ENCODE measurements at regions not wholly inside any gene's neighbourhood (a gene's known extent, or its start where the extent isn't known, plus 50 kb on each side); places are given as distances from the start of the nearest gene placed in this dataset.
"Not testable (repeated sequence)": the region's sequence is repeated elsewhere in the genome, so short reads cannot be mapped to it uniquely, and the experiment has no call there.

- H3K9ac ChIP-seq (ENCODE audit: low read depth in 1 of 2, low read length in 2 of 2), result no peak overlapping the region
- no peak overlapping the region for H3K4me3 ChIP-seq (ENCODE audit: low read length in 2 of 2)
- H3K4me1 ChIP-seq (ENCODE audit: control insufficient read depth in 2 of 2, insufficient read depth in 2 of 2, low read length in 2 of 2), result no peaks in the 10 kb centered on the region
- H3K27me3 ChIP-seq (ENCODE audit: control insufficient read depth in 2 of 2, insufficient read depth in 2 of 2, low read length in 2 of 2), result no peaks in the 10 kb centered on the region
- no peak overlapping the region for H3K27ac ChIP-seq (ENCODE audit: low read depth in 2 of 2, low read length in 2 of 2)
- no peaks in the 10 kb centered on the region for H3K9me3 ChIP-seq (ENCODE audit: control insufficient read depth in 2 of 2, low read length in 2 of 2)
- no peaks in the 10 kb centered on the region for H3K36me3 ChIP-seq (ENCODE audit: control insufficient read depth in 2 of 2, insufficient read depth in 2 of 2, low read length in 2 of 2)
These were observed 355.1 kb downstream of the SMOC2 start for GRCh38 chr6:168796106-168796505.

- H3K9ac ChIP-seq (ENCODE audit: low read depth in 1 of 2, low read length in 2 of 2); H3K9me3 ChIP-seq (ENCODE audit: control insufficient read depth in 2 of 2, low read length in 2 of 2); H3K36me3 ChIP-seq (ENCODE audit: control insufficient read depth in 2 of 2, insufficient read depth in 2 of 2, low read length in 2 of 2); H3K4me1 ChIP-seq (ENCODE audit: control insufficient read depth in 2 of 2, insufficient read depth in 2 of 2, low read length in 2 of 2); H3K27me3 ChIP-seq (ENCODE audit: control insufficient read depth in 2 of 2, insufficient read depth in 2 of 2, low read length in 2 of 2); H3K27ac ChIP-seq (ENCODE audit: low read depth in 2 of 2, low read length in 2 of 2); H3K4me3 ChIP-seq (ENCODE audit: low read length in 2 of 2): not testable (repeated sequence)
These were observed 354.6 kb downstream of the SMOC2 start for GRCh38 chr6:168795611-168796010.

GRCh38 chr6:168794491-168794890 is 353.5 kb downstream of the SMOC2 start:
- H3K27me3 ChIP-seq (ENCODE audit: control insufficient read depth in 2 of 2, insufficient read depth in 2 of 2, low read length in 2 of 2), result no peaks in the 10 kb centered on the region
- H3K36me3 ChIP-seq (ENCODE audit: control insufficient read depth in 2 of 2, insufficient read depth in 2 of 2, low read length in 2 of 2), result no peaks in the 10 kb centered on the region
- no peaks in the 10 kb centered on the region for H3K4me1 ChIP-seq (ENCODE audit: control insufficient read depth in 2 of 2, insufficient read depth in 2 of 2, low read length in 2 of 2)
- H3K4me3 ChIP-seq (ENCODE audit: low read length in 2 of 2), result no peak overlapping the region
- H3K27ac ChIP-seq (ENCODE audit: low read depth in 2 of 2, low read length in 2 of 2), result no peak overlapping the region
- no peak overlapping the region for H3K9ac ChIP-seq (ENCODE audit: low read depth in 1 of 2, low read length in 2 of 2)
- no peaks in the 10 kb centered on the region for H3K9me3 ChIP-seq (ENCODE audit: control insufficient read depth in 2 of 2, low read length in 2 of 2)

- Histone ChIP-seq H3K4me3 (ENCODE audit: low read length in 2 of 2) (no peak overlapping the region), H3K4me1 (ENCODE audit: control insufficient read depth in 2 of 2, insufficient read depth in 2 of 2, low read length in 2 of 2) (no peaks in the 10 kb centered on the region), H3K27ac (ENCODE audit: low read depth in 2 of 2, low read length in 2 of 2) (no peak overlapping the region), H3K36me3 (ENCODE audit: control insufficient read depth in 2 of 2, insufficient read depth in 2 of 2, low read length in 2 of 2) (no peaks in the 10 kb centered on the region), H3K9ac (ENCODE audit: low read depth in 1 of 2, low read length in 2 of 2) (no peak overlapping the region), H3K9me3 (ENCODE audit: control insufficient read depth in 2 of 2, low read length in 2 of 2) (no peaks in the 10 kb centered on the region), H3K27me3 (ENCODE audit: control insufficient read depth in 2 of 2, insufficient read depth in 2 of 2, low read length in 2 of 2) (no peaks in the 10 kb centered on the region)
These were observed 352.7 kb downstream of the SMOC2 start for GRCh38 chr6:168793649-168794048.

- Histone ChIP-seq H3K27me3 (ENCODE audit: control insufficient read depth in 2 of 2, insufficient read depth in 2 of 2, low read length in 2 of 2) (no peaks in the 10 kb centered on the region), H3K4me3 (ENCODE audit: low read length in 2 of 2) (no peak overlapping the region), H3K36me3 (ENCODE audit: control insufficient read depth in 2 of 2, insufficient read depth in 2 of 2, low read length in 2 of 2) (no peaks in the 10 kb centered on the region), H3K9me3 (ENCODE audit: control insufficient read depth in 2 of 2, low read length in 2 of 2) (no peaks in the 10 kb centered on the region), H3K9ac (ENCODE audit: low read depth in 1 of 2, low read length in 2 of 2) (no peak overlapping the region), H3K4me1 (ENCODE audit: control insufficient read depth in 2 of 2, insufficient read depth in 2 of 2, low read length in 2 of 2) (no peaks in the 10 kb centered on the region), H3K27ac (ENCODE audit: low read depth in 2 of 2, low read length in 2 of 2) (no peak overlapping the region)
These were observed 350.9 kb downstream of the SMOC2 start for GRCh38 chr6:168791917-168792316.

GRCh38 chr6:168789699-168790098 is 348.7 kb downstream of the SMOC2 start:
- no peak overlapping the region for H3K4me3 ChIP-seq (ENCODE audit: low read length in 2 of 2)
- no peaks in the 10 kb centered on the region for H3K4me1 ChIP-seq (ENCODE audit: control insufficient read depth in 2 of 2, insufficient read depth in 2 of 2, low read length in 2 of 2)
- H3K27me3 ChIP-seq (ENCODE audit: control insufficient read depth in 2 of 2, insufficient read depth in 2 of 2, low read length in 2 of 2), result no peaks in the 10 kb centered on the region
- no peaks in the 10 kb centered on the region for H3K9me3 ChIP-seq (ENCODE audit: control insufficient read depth in 2 of 2, low read length in 2 of 2)
- H3K36me3 ChIP-seq (ENCODE audit: control insufficient read depth in 2 of 2, insufficient read depth in 2 of 2, low read length in 2 of 2), result no peaks in the 10 kb centered on the region
- no peak overlapping the region for H3K27ac ChIP-seq (ENCODE audit: low read depth in 2 of 2, low read length in 2 of 2)
- H3K9ac ChIP-seq (ENCODE audit: low read depth in 1 of 2, low read length in 2 of 2), result no peak overlapping the region

- no peaks in the 10 kb centered on the region for H3K36me3 ChIP-seq (ENCODE audit: control insufficient read depth in 2 of 2, insufficient read depth in 2 of 2, low read length in 2 of 2)
- H3K4me1 ChIP-seq (ENCODE audit: control insufficient read depth in 2 of 2, insufficient read depth in 2 of 2, low read length in 2 of 2), result no peaks in the 10 kb centered on the region
- no peaks in the 10 kb centered on the region for H3K27me3 ChIP-seq (ENCODE audit: control insufficient read depth in 2 of 2, insufficient read depth in 2 of 2, low read length in 2 of 2)
- H3K4me3 ChIP-seq (ENCODE audit: low read length in 2 of 2), result no peak overlapping the region
- H3K9me3 ChIP-seq (ENCODE audit: control insufficient read depth in 2 of 2, low read length in 2 of 2), result no peaks in the 10 kb centered on the region
- H3K9ac ChIP-seq (ENCODE audit: low read depth in 1 of 2, low read length in 2 of 2), result no peak overlapping the region
- no peak overlapping the region for H3K27ac ChIP-seq (ENCODE audit: low read depth in 2 of 2, low read length in 2 of 2)
These were observed 344.9 kb downstream of the SMOC2 start for GRCh38 chr6:168785720-168786511.

GRCh38 chr6:168784426-168784825 is 343.4 kb downstream of the SMOC2 start:
- no peak overlapping the region for H3K27ac ChIP-seq (ENCODE audit: low read depth in 2 of 2, low read length in 2 of 2)
- H3K27me3 ChIP-seq (ENCODE audit: control insufficient read depth in 2 of 2, insufficient read depth in 2 of 2, low read length in 2 of 2), result no peaks in the 10 kb centered on the region
- H3K36me3 ChIP-seq (ENCODE audit: control insufficient read depth in 2 of 2, insufficient read depth in 2 of 2, low read length in 2 of 2), result no peaks in the 10 kb centered on the region
- H3K9me3 ChIP-seq (ENCODE audit: control insufficient read depth in 2 of 2, low read length in 2 of 2), result no peaks in the 10 kb centered on the region
- no peak overlapping the region for H3K9ac ChIP-seq (ENCODE audit: low read depth in 1 of 2, low read length in 2 of 2)
- H3K4me1 ChIP-seq (ENCODE audit: control insufficient read depth in 2 of 2, insufficient read depth in 2 of 2, low read length in 2 of 2), result no peaks in the 10 kb centered on the region
- no peak overlapping the region for H3K4me3 ChIP-seq (ENCODE audit: low read length in 2 of 2)

GRCh38 chr6:168783720-168784119 is 342.7 kb downstream of the SMOC2 start:
- Histone ChIP-seq H3K9me3 (ENCODE audit: control insufficient read depth in 2 of 2, low read length in 2 of 2) (no peaks in the 10 kb centered on the region), H3K27me3 (ENCODE audit: control insufficient read depth in 2 of 2, insufficient read depth in 2 of 2, low read length in 2 of 2) (no peaks in the 10 kb centered on the region), H3K4me3 (ENCODE audit: low read length in 2 of 2) (no peak overlapping the region), H3K4me1 (ENCODE audit: control insufficient read depth in 2 of 2, insufficient read depth in 2 of 2, low read length in 2 of 2) (no peaks in the 10 kb centered on the region), H3K36me3 (ENCODE audit: control insufficient read depth in 2 of 2, insufficient read depth in 2 of 2, low read length in 2 of 2) (no peaks in the 10 kb centered on the region), H3K27ac (ENCODE audit: low read depth in 2 of 2, low read length in 2 of 2) (no peak overlapping the region), H3K9ac (ENCODE audit: low read depth in 1 of 2, low read length in 2 of 2) (no peak overlapping the region)

GRCh38 chr6:168782187-168782751 is 341.3 kb downstream of the SMOC2 start:
- H3K9ac ChIP-seq (ENCODE audit: low read depth in 1 of 2, low read length in 2 of 2), result no peak overlapping the region
- H3K36me3 ChIP-seq (ENCODE audit: control insufficient read depth in 2 of 2, insufficient read depth in 2 of 2, low read length in 2 of 2), result no peaks in the 10 kb centered on the region

More at GRCh38 chr6:168782187-168782751, 341.3 kb downstream of the SMOC2 start:
- H3K27ac ChIP-seq (ENCODE audit: low read depth in 2 of 2, low read length in 2 of 2), result no peak overlapping the region
- no peaks in the 10 kb centered on the region for H3K27me3 ChIP-seq (ENCODE audit: control insufficient read depth in 2 of 2, insufficient read depth in 2 of 2, low read length in 2 of 2)
- no peaks in the 10 kb centered on the region for H3K9me3 ChIP-seq (ENCODE audit: control insufficient read depth in 2 of 2, low read length in 2 of 2)
- H3K4me1 ChIP-seq (ENCODE audit: control insufficient read depth in 2 of 2, insufficient read depth in 2 of 2, low read length in 2 of 2), result no peaks in the 10 kb centered on the region
- H3K4me3 ChIP-seq (ENCODE audit: low read length in 2 of 2), result no peak overlapping the region
